ENCODE measurements at regions not wholly inside any gene's neighbourhood (a gene's known extent, or its start where the extent isn't known, plus 50 kb on each side); places are given as distances from the start of the nearest gene placed in this dataset.

DNA sequence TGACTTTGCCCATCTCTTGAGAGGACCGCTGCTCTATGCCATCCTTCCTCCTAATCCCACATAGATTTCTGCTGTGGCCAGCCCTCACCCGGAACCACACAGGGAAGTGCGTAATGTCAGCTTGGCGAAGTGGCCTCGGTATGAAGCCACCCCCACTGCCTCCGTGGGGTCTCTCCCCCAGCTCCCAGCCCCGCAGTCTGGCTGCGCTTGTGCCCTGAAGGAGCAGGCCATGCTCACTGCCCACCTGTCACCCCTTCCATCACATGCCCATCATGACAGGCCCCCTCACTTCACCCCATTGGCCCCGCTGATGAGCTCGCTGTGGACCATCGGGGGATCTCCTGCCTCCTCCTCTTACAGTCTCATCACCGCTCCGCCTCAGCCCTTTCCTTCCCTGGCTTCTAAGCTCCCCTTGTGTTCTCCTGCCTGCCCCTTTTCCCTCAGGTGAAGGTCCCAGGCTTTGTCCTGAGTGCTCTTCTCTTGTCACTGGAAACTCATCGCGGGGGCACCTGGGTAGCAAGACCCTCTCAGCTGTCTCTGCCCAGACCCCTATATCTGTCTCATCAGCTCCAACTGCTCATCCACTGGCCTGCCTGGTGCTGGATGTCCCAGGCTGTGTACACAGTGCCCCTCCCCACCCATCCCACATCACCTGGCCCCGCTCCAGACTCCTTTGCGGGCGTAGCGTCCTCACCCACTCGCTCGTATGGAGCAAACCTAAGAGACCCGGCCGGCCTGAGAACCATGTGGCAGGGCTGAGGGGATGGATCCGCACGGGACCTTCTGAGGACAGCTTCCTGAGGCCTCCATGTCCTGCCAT is 81.7 kb downstream of the GLI2 start:
- DNase-seq (ENCODE audit: low spot score in 2 of 2, unreplicated experiment in 2 of 2) = no peak
- peak overlapping the region; percentile 10 for H3K27ac Mint-ChIP-seq
- H3K4me1 Mint-ChIP-seq = peaks cover 32% of the 10 kb centered on the region
- no peaks in the 10 kb centered on the region for H3K27me3 Mint-ChIP-seq (ENCODE audit: low read depth)
- TF ChIP-seq, protein P1, sequence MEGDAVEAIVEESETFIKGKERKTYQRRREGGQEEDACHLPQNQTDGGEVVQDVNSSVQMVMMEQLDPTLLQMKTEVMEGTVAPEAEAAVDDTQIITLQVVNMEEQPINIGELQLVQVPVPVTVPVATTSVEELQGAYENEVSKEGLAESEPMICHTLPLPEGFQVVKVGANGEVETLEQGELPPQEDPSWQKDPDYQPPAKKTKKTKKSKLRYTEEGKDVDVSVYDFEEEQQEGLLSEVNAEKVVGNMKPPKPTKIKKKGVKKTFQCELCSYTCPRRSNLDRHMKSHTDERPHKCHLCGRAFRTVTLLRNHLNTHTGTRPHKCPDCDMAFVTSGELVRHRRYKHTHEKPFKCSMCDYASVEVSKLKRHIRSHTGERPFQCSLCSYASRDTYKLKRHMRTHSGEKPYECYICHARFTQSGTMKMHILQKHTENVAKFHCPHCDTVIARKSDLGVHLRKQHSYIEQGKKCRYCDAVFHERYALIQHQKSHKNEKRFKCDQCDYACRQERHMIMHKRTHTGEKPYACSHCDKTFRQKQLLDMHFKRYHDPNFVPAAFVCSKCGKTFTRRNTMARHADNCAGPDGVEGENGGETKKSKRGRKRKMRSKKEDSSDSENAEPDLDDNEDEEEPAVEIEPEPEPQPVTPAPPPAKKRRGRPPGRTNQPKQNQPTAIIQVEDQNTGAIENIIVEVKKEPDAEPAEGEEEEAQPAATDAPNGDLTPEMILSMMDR (IDR thresholded peaks at IDR 0.05; ENCODE audit: unreplicated experiment) = no peak
- no peaks in the 10 kb centered on the region for H3K9me3 Mint-ChIP-seq
- no peak overlapping the region for H3K4me3 Mint-ChIP-seq
- no peaks in the 10 kb centered on the region for H3K36me3 Mint-ChIP-seq

DNA sequence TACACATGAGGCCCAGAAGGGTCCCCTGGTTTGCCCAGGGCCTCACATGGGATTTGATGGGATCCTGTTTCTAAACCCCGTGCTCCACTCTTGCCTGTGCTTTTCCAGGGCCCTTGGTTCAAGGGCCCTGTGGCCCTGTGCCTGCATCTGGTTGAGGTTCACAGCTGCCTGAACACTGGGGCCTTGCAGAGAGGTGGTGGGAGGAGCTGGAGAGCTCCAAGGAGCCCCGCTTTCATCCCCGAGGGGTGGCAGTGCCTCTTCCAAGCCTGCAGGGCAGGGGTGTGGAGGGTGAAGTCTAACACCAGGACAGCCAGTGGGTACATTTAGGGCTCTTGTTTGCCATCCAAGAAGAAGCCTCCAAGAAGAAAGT is 82.3 kb downstream of the GLI2 start:
- H3K9me3 Mint-ChIP-seq = no peaks in the 10 kb centered on the region
- H3K4me3 Mint-ChIP-seq = no peak overlapping the region
- H3K4me1 Mint-ChIP-seq = peaks cover 32% of the 10 kb centered on the region
- no peak overlapping the region for H3K27ac Mint-ChIP-seq
- TF ChIP-seq, protein P1 (IDR thresholded peaks at IDR 0.05; ENCODE audit: unreplicated experiment) = no peak
- no peak for DNase-seq (ENCODE audit: low spot score in 2 of 2, unreplicated experiment in 2 of 2)
- no peaks in the 10 kb centered on the region for H3K36me3 Mint-ChIP-seq
- H3K27me3 Mint-ChIP-seq (ENCODE audit: low read depth) = no peaks in the 10 kb centered on the region

DNA sequence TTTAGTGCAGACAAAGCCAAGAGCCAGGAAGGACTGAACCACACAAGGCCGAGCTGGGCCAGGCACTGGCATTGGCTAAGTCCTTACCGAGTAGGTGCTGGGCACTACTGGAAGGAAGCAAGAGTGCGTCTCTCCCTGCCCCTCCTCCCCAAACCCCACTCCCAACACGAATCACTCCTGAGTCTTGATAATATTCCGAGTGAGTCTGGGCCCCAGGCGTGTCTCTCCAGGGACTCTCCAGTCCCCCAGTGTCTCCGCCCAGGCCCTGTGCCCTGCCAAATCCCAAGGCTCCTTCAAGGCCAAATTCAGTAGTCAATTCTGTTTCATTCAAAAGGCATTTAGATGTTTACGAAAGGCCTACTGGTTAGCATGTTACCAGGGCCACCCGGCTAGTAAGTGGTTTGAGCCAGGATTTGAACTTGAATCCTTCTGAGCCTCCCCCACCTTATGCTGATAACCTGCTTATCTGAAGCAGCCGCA is 82.8 kb downstream of the GLI2 start:
- Mint-ChIP-seq H3K4me1 (peaks cover 32% of the 10 kb centered on the region), H3K27me3 (ENCODE audit: low read depth) (no peaks in the 10 kb centered on the region), H3K36me3 (no peaks in the 10 kb centered on the region), H3K27ac (no peak overlapping the region), H3K4me3 (no peak overlapping the region), H3K9me3 (no peaks in the 10 kb centered on the region)
- TF ChIP-seq, protein P1 (IDR thresholded peaks at IDR 0.05; ENCODE audit: unreplicated experiment) = no peak
- DNase-seq (ENCODE audit: low spot score in 2 of 2, unreplicated experiment in 2 of 2) = no peak

DNA sequence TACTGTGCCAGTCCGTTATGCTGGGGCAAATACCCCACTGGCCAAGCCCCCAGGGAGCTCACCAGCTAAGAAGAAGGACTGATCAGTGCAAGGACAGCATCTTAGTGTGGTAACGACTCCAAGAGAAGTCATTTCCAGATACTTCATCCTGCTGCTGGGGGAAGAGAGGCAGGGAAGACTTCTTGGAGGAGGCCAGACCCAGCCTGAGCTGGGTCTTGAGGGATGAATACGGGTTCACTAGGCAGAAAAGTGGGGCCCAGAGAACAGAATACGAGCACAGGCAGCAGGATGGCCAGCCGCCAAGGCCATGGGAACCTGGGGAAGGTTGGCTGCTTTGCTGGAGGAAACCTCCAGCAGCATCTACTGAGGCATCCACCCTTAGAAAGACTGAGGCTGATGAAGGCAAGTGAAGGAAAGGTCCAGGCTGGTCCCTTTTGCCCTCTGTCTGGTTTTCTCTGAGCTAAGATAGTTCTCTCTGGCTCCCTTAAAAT is 84.1 kb downstream of the GLI2 start:
- TF ChIP-seq, protein P1 (IDR thresholded peaks at IDR 0.05; ENCODE audit: unreplicated experiment) = no peak
- Mint-ChIP-seq H3K27me3 (ENCODE audit: low read depth) (no peaks in the 10 kb centered on the region), H3K36me3 (peaks cover 2% of the 10 kb centered on the region), H3K4me1 (peaks cover 32% of the 10 kb centered on the region), H3K4me3 (no peak overlapping the region), H3K27ac (peak overlapping the region; percentile 51), H3K9me3 (no peaks in the 10 kb centered on the region)
- DNase-seq (ENCODE audit: low spot score in 2 of 2, unreplicated experiment in 2 of 2) = no peak

DNA sequence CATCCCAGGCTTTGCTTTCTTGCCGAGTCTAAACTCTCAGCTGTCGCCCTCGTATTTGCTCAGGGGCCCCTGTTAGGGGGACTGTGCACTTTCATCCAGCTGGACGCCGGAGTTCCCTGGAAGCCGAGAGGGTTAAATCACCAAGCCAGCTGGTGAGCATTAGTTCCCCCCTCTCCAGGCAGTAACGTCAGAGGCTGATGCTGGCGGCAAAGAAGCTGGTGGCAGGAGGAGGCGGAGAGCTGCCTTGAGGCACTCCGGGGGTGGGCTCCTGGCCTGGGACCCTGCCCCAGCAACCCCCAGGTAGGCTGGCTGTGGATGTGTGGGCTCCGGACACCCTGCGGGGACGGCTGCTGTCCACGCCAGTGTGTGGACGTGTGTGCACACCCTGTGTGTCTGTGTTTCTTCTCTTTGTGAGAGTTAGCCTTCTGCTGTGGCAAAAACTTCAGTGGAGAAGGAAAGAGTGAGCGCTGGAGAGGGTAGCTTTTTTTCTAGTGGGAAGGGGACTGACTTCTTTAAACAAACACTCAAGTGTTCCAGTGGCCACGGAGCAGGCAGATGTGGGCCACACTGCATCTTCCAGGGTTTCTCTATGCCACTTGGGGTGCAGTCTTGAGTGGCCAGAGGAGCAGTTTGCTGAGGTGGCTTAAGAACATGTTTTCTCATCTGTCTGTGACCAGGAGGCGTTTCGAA is 84.7 kb downstream of the GLI2 start:
- Mint-ChIP-seq H3K27ac (peak overlapping the region; percentile 51), H3K4me3 (peak overlapping the region; percentile 30), H3K27me3 (ENCODE audit: low read depth) (no peaks in the 10 kb centered on the region), H3K36me3 (peaks cover 2% of the 10 kb centered on the region), H3K9me3 (no peaks in the 10 kb centered on the region), H3K4me1 (peaks cover 33% of the 10 kb centered on the region)
- TF ChIP-seq, protein P1 (IDR thresholded peaks at IDR 0.05; ENCODE audit: unreplicated experiment) = no peak
- peak in 1 of 2 experiments; percentile 60 for DNase-seq (ENCODE audit: low spot score in 2 of 2, unreplicated experiment in 2 of 2)
